GM10266 (cell line): ENCODE measurements at regions not wholly inside any gene's neighbourhood (a gene's known extent, or its start where the extent isn't known, plus 50 kb on each side); places are given as distances from the start of the nearest gene placed in this dataset.

ENCODE experiments used
- DNase-seq: peaks from one replicate; pipeline ENCODE4 v3.0.0; 2012; ENCODE audit errors: extremely low spot score
- CTCF ChIP-seq: IDR thresholded peaks from 2 replicates; pipeline ENCODE4 v1.5.1; 2012; ENCODE audit warnings: mild to moderate bottlenecking, low read depth; ENCODE audit not compliant: control insufficient read depth, insufficient read depth; ENCODE audit errors: missing control alignments

- DNase-seq, result no peak
- TF ChIP-seq CTCF, result no peak
Measured at GRCh38 chr18:78911751-78912283, 67.8 kb upstream of the SALL3 start.

- no peak for TF ChIP-seq CTCF
- no peak for DNase-seq
Measured at GRCh38 chr18:78912336-78912735, 67.3 kb upstream of the SALL3 start.

- no peak for DNase-seq
- no peak for TF ChIP-seq CTCF
Measured at GRCh38 chr18:78912844-78913243, 66.8 kb upstream of the SALL3 start.

GRCh38 chr18:78913395-78913794 is 66.2 kb upstream of the SALL3 start:
- no peak for TF ChIP-seq CTCF
- DNase-seq, result no peak

GRCh38 chr18:78913830-78914231 is 65.8 kb upstream of the SALL3 start:
- no peak for TF ChIP-seq CTCF
- no peak for DNase-seq

- no peak for TF ChIP-seq CTCF
- DNase-seq, result no peak
Measured at GRCh38 chr18:78914249-78914935, 65.2 kb upstream of the SALL3 start.

- no peak for DNase-seq
- no peak for TF ChIP-seq CTCF
Measured at GRCh38 chr18:78915446-78916008, 64.1 kb upstream of the SALL3 start.
